ENCODE measurements at regions not wholly inside any gene's neighbourhood (a gene's known extent, or its start where the extent isn't known, plus 50 kb on each side); places are given as distances from the start of the nearest gene placed in this dataset.

DNA sequence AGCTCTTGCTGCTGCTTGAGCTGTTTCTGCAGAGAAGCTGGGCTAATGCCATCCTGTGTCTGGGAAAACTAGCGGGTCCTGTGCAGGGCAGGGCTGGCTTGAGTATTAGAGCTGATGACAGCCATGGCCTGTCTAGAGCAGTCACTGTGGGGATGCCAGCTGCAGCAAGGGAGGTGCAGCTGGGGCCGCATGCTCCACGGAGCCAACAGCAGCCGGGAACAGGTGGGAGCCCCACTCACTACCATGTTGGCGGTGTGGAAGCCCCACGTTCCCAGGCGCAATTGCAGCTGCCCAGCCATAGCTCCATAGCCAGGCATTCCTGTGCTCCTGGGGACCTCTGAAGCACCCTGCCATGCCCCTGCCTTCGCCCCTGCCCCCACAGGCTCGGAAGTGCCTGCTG lies 212.9 kb downstream of the TFAP2C start:
- H3K4me3 ChIP-seq = no peak overlapping the region
- no peaks in the 10 kb centered on the region for H3K36me3 ChIP-seq
- no peak for TF ChIP-seq POLR2A (IDR thresholded peaks at IDR 0.05)
- TF ChIP-seq EP300 (IDR thresholded peaks at IDR 0.05) = no peak
- TF ChIP-seq, protein P1, sequence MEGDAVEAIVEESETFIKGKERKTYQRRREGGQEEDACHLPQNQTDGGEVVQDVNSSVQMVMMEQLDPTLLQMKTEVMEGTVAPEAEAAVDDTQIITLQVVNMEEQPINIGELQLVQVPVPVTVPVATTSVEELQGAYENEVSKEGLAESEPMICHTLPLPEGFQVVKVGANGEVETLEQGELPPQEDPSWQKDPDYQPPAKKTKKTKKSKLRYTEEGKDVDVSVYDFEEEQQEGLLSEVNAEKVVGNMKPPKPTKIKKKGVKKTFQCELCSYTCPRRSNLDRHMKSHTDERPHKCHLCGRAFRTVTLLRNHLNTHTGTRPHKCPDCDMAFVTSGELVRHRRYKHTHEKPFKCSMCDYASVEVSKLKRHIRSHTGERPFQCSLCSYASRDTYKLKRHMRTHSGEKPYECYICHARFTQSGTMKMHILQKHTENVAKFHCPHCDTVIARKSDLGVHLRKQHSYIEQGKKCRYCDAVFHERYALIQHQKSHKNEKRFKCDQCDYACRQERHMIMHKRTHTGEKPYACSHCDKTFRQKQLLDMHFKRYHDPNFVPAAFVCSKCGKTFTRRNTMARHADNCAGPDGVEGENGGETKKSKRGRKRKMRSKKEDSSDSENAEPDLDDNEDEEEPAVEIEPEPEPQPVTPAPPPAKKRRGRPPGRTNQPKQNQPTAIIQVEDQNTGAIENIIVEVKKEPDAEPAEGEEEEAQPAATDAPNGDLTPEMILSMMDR (IDR thresholded peaks at IDR 0.05) = no peak
- intact Hi-C loops (cut with DNase I) = no loop called here
- WGBS, 3 donors = 86 to 88% (median 88%) methylated on average over 9 of the region's 9 CpGs
- no peak for DNase-seq
- H3K27ac ChIP-seq = no peak overlapping the region
- H3K9me3 ChIP-seq = no peaks in the 10 kb centered on the region
- no peaks in the 10 kb centered on the region for H3K27me3 ChIP-seq
- H3K4me1 ChIP-seq (ENCODE audit: insufficient read depth) = no peaks in the 10 kb centered on the region

DNA sequence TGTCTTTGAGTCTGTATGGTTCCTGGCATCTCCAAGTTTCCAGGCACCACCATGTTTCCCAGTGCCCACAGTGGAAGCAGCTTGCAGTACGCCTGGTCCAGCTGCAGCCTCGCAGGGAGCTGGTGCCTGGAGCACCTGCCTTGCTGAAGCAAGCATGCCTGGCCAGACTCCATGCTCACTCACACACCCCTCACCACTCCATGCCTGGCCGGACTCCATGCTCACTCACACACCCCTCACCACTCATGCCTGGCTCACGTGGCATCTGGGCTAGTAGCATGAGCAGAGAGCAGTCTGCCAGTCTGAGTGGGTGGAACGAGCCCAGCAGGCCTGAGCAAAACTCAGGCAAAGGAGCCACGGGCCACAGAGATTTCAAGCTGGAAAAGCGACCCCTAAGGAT lies 214.3 kb downstream of the TFAP2C start:
- H3K36me3 ChIP-seq = no peaks in the 10 kb centered on the region
- intact Hi-C loops (cut with DNase I) = no loop called here

DNA sequence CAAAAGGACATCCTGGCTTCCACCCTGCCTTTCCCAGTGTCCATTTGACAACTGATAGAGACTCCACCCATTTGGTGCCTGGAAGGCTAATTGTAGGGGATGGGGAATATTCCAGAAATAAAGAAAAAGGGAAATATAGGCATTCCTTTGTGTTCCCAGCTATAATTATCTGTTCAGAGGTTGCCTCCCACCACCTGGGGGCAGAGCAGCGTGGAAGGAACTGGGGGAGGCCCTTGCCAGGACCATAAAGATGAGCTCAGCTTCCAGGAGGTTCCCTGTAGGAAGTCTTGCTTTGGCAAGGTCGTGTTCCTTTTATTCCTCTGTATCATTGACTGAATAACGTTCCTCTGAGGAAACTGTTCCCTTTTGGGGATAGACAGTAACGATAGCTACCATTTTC lies 214.7 kb downstream of the TFAP2C start:
- Histone ChIP-seq H3K27ac (no peak overlapping the region), H3K27me3 (no peaks in the 10 kb centered on the region), H3K9me3 (no peaks in the 10 kb centered on the region), H3K4me1 (ENCODE audit: insufficient read depth) (no peaks in the 10 kb centered on the region), H3K4me3 (no peak overlapping the region), H3K36me3 (no peaks in the 10 kb centered on the region)
- intact Hi-C loops (cut with DNase I) = no loop called here
- TF ChIP-seq, protein P1 (IDR thresholded peaks at IDR 0.05) = no peak
- TF ChIP-seq POLR2A (IDR thresholded peaks at IDR 0.05) = no peak
- TF ChIP-seq EP300 (IDR thresholded peaks at IDR 0.05) = no peak
- no peak for DNase-seq
- 42 to 47% (median 47%) methylated on average over 4 of the region's 4 CpGs for WGBS, 3 donors

More for the DNA sequence above, 214.3 kb downstream of the TFAP2C start:
- 68 to 83% (median 80%) methylated on average over 7 of the region's 7 CpGs for WGBS, 3 donors
- Histone ChIP-seq H3K27me3 (no peaks in the 10 kb centered on the region), H3K9me3 (no peaks in the 10 kb centered on the region), H3K27ac (no peak overlapping the region), H3K4me1 (ENCODE audit: insufficient read depth) (no peaks in the 10 kb centered on the region), H3K4me3 (no peak overlapping the region)
- no peak for DNase-seq
- no peak for TF ChIP-seq EP300 (IDR thresholded peaks at IDR 0.05)
- TF ChIP-seq POLR2A (IDR thresholded peaks at IDR 0.05) = no peak
- TF ChIP-seq, protein P1 (IDR thresholded peaks at IDR 0.05) = no peak

DNA sequence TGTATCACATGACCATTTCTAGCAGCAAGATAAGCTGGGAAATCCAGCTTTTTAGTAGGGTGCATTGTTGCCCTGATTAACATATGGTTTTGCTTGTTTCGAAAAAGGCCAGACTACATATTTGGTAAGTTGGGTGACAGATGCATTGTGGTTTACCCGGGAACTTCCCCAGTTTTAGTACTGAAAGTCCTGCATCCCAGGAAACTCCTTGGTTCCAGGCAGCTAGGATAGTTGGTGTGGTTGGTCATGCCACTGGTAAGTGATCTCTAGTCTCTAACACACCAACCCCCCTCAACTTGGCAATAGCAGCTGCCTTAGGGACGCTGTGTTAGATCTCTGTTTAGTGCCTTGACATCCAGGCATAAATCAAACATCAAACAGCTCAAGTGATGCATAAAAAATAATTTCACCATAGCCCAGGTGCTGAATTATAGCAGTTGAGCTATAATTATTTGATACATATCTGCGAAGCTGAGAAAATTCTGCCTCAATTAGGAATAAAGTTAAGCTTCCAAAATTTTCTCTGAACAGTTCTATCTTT lies 216.5 kb downstream of the TFAP2C start:
- Histone ChIP-seq H3K27ac (no peak overlapping the region), H3K9me3 (no peaks in the 10 kb centered on the region), H3K4me1 (ENCODE audit: insufficient read depth) (no peaks in the 10 kb centered on the region), H3K27me3 (no peaks in the 10 kb centered on the region), H3K4me3 (no peak overlapping the region), H3K36me3 (no peaks in the 10 kb centered on the region)
- 55 to 61% (median 60%) methylated on average over 4 of the region's 4 CpGs for WGBS, 3 donors
- TF ChIP-seq, protein P1 (IDR thresholded peaks at IDR 0.05) = no peak
- TF ChIP-seq POLR2A (IDR thresholded peaks at IDR 0.05) = no peak
- TF ChIP-seq EP300 (IDR thresholded peaks at IDR 0.05) = no peak
- DNase-seq = no peak
- intact Hi-C loops (cut with DNase I) = no loop called here
